HG02623 (cell line): ENCODE measurements at regions not wholly inside any gene's neighbourhood (a gene's known extent, or its start where the extent isn't known, plus 50 kb on each side); places are given as distances from the start of the nearest gene placed in this dataset.

Experiments used
- ATAC-seq: cut with Tn5 transposase; IDR thresholded peaks from one replicate; pipeline ENCODE4 v1.9.1; 2021; ENCODE audit warnings: moderate library complexity; ENCODE audit not compliant: unreplicated experiment

DNA sequence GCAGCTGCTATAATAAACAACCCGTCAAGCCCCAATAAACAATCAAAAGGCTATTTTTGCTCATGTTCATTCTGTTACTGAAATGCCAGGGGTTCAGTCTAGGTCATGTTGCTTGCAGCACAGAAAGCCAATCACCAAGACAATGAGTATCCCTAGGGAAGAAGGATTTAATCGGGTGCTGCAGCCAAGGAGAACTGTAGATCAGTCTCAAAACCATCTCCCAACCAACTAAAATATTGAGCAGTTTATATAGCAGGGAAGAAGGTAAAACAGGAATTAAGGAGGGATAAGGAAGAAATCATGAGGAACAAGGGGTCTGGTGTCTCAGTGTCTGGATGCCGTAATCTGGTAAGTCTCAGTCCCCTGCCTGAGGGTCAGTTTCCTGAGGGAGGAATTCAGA is 169.5 kb downstream of the BLID start:
- ATAC-seq, result no peak

DNA sequence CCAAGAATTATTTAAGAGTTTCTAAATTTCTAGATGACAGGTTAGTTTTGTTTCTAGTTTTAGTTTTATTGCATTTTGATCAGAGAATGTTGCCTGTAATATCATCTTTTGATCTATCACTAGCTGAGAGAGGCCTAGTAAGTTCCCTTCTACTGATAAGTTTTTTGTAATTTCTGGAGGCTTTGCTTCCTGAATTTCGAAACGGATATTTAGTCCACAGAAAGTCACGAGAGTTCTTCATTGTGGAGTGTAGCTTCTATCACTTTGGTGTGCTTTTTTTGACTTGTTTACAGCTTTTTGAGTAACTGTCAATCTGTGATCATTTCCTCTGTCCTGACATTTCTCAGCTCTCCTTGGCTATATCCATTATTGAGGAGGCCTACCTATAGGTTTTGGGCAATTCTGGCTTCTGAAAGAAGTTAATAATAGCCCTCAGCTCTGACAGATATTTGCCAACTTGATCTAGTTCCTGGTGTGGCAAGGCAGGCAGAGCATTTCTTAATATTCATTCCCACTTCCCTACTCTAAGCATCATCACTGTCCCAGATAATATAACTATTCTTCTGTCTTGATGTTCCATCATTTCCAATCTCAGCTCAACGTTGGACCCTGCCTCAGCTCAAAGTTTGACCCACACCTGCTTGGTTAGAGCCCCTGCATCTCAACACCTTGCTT is 171.3 kb downstream of the BLID start:
- no peak for ATAC-seq

DNA sequence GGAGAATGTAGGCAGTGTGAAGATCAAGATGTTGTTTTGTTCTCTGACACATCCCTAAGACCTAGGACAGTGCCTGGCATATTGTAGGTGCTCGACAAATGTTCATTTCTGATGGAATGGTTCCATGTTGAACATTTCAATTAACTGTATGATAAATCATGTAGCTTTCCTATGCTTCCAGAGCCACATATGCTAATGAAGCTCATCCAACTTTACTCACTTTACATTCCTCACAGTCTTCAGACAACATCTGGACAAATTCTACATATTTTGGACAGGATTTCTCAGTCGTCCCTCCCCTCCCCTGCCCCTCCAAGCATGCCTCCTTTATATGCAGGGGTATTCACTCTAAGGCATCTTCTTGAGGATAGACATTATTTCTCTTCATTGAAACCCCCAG is 177.9 kb downstream of the BLID start:
- ATAC-seq, result no peak

DNA sequence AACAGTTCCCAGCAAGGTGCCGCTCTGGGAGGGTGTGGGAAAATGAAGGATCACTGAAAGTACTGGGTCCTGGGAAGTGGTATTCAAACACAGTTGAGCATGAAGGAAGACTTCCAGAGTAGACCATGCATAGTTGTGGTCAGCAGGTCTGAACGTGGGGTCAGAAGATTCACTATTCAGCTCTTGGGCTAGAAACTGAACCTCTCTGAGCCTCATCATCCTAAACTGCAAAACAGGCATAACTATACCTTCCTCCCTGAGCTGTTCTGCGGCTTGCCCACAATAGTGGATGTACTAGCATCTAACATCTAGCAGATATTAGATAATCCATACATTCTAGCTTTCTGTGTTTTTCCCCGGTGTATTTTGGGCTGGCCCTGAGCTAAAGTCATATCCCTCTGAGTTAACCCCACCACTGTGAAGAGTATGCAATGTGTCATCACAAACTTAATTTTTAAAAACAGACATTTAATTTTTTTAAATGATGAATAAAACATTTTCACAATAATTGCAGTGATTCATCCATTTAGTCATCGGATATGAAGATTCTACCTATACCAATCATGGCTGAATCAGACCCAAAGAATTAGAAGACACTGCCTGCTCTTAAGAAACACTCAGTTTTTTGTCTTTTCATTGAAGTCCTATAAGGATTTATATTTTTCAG is 179.1 kb downstream of the BLID start:
- no peak for ATAC-seq

DNA sequence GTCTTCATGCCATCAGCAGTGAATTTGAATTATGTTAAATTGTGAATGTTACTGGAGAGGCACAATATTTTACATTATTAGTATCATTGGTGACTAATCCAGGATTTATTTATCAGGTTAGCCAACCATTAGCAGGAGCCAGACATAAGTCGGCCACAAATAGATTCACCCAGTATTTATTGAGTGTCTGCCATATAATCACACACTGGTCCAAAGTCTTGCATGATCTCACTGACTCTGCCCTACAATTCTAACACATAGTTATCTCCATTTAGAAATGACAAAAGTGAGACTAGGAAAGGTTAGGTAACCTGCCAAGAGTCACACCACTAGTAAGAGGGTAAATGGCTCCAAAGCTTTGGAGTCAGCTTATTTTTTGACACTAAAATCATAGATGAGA is 179.6 kb downstream of the BLID start:
- no peak for ATAC-seq

DNA sequence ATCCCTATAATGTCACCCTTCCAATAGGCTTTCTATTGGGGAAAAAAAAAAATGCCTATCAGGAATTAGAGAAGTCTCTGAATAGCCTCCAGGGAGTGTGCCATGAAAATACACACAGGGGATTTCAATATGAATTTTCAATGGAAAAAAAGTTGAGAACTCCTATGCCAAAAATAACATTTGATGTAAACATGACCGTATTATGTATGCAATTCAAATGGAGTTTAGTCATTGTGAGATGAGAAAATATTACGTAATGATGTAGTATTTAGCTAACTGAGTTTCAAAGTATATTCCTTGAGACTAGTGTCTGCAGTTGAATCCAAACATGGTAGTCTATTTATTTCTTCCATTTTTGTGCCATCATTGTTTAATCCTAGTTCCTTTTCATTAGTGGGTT is 182.3 kb downstream of the BLID start:
- no peak for ATAC-seq

DNA sequence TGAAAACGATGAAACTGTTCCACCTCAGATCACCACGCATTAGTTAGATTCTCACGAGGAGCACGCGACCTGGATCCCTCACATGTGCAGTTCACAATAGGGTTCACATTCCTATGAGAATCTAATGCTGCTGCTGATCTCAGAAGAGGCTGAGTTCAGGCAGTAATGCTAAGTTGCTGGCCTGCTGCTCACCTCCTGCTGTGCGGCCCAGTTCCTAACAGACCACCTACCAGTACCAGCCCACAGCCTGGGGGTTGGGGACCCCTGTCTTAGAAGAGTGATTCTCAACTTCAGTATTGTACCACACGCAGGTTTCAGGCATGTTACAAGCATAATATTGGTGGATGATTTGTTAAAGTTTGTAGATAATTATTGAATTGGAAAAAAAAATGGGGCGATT is 182.7 kb downstream of the BLID start:
- ATAC-seq, result no peak

DNA sequence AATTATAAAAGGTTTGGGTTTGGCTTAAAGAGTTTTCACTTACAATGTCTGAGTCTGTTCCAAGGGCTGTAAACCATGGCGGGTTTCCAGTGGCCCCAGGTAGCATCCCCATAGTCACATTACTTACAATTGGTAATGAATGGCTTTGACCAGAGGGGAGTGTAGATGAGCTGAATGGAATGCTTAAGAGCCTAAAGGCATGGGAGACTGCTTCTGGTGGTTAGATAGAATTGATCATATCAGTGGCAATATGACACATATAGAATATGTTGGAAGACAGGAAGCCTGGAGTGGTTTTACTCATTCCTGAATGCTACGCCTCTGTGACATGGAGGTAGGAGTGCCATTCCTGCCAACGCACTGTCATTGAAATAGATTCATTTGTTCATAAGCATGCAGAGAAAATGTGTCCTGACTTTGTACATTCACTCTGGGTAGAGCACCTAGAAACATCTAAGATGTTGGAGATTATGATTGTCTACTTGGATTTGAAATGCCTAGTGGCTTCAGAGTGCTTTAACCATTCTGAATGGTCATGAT is 183.3 kb downstream of the BLID start:
- no peak for ATAC-seq

DNA sequence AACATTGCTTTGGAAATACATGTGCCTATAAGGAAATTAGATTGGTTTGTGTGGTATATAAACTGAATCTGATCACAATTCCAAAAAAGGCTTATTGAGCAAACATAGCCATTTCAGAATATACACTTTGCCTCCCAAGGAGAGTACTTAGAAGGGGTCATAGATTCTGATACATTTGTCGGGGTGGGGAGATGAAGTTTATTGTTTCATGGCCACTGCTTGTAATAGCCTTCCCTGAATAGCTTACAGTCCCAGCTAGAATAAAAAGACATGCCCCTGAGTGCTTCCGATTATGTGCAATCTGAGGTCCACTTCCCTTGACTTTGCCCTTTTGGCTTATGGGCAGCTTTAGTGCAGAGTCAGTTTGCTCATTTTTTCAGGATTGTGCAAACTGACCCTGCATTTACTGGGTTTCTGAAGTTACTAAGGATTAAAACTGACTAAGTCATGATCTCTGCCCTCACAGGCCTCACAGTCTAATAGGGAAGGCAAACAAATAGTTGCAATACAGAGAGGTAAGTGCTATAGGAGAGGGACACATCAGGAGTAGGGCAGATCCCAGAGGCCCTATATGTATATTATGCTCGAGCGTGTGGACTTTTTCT is 184.2 kb downstream of the BLID start:
- ATAC-seq, result no peak

DNA sequence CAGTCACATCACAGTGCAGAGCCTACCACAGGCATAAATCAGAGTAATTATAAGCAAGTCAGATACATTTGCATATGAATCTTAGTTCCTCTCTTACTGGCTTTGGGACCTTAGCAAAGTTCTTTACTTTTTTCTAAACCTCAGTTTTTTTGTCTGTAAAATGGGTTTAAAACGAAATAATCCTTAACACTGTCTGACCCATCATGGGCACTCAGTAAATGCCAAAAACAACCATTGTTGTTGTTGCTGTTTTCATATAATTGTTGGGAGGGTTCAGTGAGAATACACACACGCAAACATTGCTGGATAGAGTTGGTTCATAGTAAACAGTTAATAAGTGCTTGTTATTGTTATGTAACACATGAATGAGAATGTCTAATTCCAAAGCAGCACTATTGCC is 184.9 kb downstream of the BLID start:
- ATAC-seq, result no peak

DNA sequence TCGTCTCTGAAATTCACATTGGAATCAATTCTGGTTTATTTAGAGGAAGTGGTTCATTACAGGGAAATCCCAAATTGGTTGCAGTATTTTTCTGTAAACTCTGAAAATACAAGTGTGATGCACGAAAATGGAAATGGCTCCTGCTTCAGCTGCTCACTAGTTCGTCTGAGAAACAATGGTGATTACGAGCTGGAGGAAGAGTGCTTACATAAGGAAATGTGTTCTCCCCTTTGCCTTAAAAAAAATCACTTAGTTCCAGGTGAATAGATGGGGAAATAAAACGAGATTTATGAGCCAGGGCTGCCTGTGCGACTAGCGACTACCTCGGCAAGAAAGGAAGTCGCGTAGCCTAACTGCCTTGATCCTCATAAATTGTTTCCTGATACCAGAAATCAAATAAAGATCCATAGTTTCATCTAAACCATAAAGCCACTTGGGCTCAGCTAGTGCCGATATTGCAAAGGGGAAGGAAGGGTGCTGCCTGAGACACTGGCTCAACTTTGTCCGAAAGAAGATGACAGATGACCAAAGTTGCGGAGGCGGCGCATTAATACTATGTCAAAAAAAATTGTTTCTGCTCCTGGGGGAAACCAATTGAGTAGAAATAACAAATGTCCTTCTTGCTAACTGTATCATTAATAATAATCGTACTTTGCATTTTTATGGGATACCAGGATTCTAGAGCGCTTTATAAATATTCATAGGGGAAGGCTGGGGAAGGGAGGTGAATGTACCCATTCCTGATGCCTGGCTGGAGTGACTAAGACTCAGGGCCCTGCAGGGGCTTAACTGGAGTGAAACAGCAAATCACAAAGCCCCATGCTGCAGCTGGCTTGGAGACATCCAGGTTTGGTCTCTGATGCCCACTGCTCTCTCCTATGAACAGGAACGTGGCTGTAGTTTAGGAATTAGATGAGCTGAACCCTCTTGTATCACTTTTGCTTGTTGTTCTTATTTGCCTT is 185.7 kb downstream of the BLID start:
- no peak for ATAC-seq

DNA sequence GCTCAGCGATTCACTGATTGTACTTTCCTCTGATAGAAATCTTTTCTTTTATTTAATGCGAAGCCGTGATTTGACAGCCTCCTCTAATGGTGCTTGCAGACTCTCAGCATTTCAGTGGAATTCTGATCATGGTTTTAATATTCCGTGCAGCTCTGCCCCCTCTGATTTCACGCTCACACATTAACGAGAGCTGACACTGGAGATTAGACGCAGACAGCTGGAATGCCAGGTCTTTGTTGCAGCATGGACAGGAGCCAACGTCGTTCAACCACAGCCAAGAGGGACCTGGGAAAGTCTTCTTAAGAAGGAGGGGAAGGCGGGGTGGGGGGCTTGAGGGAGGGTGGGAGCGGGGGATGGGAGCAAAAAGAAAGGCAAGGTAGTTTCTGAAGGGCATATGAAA is 186.4 kb downstream of the BLID start:
- ATAC-seq, result no peak

DNA sequence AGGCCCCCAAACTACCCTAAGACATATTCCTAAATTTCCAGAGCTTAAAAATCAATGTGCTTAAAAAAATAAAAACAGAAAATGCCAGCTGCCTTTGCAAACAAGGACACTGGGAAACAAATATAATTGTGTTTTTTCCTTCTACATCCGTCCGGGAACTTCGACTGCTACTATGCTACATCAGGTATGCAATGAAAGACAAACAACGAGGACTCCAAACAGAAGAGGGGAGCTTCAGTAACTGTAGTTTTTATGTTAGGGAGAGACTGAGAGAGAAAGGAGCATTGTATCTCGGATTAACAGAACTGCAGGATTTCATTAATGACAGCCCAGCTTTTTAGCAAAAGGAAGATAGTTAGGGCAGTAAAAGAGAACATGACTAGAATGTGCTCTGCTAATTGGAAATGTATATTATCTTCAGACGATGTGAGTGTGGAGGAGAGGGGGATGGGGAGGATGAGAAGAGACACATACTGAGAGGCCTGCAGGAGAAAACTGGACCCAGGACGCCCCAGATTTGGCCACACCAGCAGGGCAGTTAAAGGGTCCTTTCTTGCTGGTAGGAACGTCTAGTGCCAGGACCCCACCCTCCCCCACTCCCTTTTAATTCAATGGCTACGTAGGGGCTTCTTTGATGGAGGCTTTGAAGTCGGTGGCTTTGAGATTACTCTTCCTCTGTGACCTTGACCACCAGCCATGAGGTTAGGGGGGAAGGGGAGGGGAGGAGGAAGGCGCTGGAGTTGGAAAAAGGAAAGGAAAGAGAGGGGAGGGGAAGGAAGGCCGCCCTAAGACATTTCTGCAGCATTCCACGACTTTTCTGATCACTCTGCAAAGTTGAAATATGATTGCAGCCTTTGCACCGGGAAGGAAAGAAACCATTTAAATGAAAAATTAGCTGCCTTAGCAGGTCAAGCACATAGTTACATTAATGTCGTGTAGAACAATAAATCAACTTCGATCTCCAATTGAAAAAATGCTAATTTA is 187.1 kb downstream of the BLID start:
- no peak for ATAC-seq

DNA sequence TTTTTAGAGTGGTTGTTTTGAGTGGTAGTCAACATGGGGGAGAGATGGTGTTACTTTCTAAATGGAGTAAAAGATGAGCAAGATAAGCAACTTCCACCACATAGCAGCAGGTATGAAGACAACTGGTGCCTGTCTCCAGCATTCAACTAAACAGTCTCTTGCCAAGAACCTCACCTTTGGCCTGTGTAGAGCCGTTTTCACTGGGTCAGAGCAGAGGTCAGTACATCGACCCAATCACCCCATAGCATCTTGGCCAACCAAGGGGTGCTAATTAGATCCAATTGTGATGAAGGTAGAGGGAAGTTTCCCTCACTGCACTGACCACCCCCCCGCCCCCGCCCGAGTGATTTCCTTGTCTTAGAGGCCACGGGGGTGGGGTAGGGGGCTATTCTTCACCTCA is 188.2 kb downstream of the BLID start:
- no peak for ATAC-seq

DNA sequence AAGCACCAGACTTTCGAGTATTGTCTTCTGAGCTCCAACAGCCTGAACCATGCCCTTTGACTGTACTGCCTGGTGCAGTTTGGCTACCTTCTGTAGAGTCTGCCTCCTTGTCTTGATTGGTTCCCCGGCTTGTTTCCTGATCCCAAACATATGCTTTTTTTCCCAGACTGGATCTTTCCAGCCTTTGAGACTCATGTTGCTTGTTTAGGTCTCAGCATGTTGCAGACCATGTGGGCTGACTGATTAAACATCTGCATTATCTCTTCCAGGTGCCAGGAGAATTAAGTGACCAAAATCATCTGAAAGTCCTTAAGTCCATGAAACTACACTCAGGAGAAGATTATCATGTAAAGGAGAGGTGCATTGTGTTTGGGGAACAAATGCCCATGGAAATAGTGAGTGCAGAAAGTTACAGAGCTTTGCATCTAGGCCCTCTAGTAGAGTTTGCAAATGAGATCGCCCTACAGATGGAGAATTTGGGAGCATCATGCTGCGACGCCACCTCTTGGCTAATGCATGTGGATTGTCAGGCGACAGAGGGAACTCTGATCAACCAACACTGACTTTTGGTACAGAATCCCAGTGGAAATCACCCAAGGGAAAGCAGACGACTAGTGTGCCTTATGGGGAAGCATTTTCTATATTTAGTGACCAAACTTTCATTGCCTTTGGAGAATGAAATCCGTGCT is 188.8 kb downstream of the BLID start:
- no peak for ATAC-seq

DNA sequence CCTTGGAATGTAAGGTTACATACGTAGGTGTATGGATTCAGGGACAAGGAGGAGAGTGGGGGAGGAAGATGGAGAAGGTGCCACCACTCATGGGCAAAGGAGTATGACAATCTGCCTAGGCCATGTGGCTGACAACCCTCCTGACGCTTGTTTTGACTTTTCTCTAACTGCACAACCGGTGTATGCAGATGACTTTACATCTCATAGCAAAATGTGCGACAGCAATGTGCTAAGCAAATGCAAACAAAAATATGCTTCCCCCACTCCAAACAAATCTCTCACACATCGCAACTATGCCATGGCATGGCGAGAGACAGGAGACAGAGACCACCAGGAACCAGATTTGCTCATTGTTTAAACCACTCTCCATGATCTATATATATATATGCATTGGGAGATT is 191.8 kb downstream of the BLID start:
- ATAC-seq, result no peak

DNA sequence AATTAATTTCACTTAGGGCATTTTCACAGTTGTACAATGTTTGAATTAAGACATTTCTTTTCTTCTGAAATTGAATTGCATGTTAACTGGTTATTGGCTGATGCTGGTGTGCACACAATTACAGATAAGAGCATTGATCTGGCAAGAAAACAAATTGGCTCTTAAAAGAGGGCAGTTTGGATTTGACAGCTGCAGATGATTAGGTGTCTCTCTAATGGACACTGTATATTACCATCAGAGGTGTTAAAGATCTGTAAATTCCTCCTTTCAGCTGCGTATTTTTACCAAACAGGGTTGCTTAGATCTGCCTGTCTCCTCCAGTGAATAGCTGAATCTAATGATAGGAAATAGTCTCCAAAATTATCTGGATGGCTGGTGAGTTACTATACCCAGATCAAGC is 198.5 kb downstream of the BLID start:
- ATAC-seq, result no peak

DNA sequence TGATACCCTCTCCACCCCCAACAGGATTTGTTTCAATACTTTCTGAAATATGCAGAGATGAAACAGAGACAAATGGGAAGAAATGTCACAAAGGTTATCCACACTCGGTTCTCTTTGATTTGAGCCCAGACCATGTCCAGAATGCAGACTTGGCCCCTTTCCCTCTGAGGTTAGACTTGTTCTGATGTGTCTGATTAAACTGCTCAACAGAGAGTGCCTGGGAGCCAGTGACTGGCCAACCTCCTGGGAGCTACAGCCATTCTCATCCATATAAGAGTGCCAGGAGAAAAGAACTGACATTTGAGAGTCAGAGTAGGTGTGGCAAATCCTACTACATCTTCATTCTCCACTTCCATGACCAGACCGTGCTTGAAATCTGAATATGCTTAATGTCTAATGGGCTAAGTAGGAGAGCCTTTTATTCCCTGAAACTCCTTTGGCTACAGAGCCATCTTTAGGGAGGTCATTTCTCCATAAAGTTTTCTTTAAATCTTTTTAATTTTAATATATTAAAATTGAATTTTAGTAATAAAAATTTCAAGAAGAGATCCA is 201.4 kb downstream of the BLID start:
- ATAC-seq, result no peak

DNA sequence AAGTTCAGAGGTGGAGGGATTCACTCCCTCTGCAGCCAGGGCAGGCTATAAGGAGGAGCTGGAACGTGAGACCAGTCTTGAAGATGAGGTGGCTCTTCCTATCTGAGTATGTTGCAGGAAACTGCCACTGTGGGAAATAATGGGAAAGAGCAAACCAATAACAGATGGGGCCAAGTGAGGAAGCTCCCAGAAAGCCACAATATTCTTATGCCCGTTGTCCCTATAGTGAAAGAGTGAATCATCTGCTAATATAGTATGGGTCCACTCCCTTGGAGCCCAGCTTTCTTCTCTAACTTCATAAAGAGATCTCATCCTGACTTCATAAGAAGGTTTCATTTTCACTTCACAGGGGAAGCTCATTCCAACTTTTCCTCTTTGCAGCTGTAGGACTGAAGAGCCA is 206.4 kb downstream of the BLID start:
- ATAC-seq, result no peak
